GM19395 (cell line): ENCODE measurements at regions not wholly inside any gene's neighbourhood (a gene's known extent, or its start where the extent isn't known, plus 50 kb on each side); places are given as distances from the start of the nearest gene placed in this dataset.

Source experiments
- ATAC-seq: cut with Tn5 transposase; IDR thresholded peaks from one replicate; pipeline ENCODE4 v1.9.1; 2021; ENCODE audit warnings: mild to moderate bottlenecking, moderate library complexity; ENCODE audit not compliant: unreplicated experiment

GRCh38 chrX:10077425-10078188, 79.2 kb upstream of the CLCN4 start:
- no peak for ATAC-seq

DNA sequence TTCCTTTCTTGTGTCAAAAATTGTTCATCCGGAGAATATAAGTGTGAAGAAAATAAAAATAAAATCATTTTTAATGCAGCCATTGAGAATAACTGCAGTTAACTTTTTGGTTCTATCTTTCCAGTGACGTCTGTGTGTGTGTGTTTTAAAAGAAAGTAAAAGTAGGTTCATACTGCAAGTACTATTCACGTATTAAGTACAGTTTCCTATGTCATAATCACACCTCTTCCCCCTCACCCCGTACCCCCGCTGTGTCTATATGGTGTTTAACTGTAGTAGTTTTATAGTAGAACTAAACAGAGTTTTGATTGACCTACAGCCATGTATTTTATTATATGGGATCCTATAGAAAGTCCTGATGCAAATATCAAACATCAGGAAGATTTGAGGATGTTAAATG, 78.5 kb upstream of the CLCN4 start:
- no peak for ATAC-seq

DNA sequence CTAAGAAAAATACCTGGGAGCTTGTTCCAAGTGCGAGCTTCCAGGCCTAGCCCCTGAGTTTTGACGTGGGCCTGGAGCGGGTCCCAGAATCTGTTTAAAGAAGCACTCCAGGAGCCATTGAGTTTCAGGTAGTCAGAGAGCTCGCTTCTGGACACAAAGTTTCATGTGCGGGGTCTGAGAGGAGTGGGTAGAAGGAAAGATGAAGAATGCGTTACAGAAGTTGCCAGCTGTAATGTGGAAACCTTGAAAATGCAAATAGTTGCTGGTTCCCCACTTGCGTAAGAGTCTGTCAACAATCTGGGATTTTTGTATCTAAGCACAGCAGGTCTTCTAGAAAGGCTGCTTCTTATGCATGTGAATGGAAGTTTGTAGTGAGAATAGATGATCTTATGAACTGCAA, 77.5 kb upstream of the CLCN4 start:
- ATAC-seq, result no peak

- no peak for ATAC-seq
These were observed 73.0 kb upstream of the CLCN4 start for GRCh38 chrX:10083809-10084208.

DNA sequence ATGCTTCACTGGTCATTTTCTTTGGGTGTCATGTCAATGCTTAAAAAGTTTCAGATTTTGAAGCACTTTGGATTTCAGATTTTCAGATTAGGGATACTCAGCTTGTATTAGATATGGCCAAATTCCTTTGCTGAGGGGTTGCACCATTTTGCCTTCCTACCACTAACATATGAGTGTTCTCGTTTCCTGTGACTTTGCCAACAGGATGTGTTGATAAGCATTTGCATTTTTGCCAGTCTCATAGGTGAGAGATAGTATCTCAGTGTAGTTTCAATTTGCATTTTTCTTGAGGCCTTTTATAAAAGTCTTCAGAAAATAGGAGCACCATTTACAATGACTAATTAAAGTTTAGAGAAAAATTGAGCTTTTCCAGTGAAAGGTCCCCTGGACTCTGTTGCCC, 71.6 kb upstream of the CLCN4 start:
- no peak for ATAC-seq

DNA sequence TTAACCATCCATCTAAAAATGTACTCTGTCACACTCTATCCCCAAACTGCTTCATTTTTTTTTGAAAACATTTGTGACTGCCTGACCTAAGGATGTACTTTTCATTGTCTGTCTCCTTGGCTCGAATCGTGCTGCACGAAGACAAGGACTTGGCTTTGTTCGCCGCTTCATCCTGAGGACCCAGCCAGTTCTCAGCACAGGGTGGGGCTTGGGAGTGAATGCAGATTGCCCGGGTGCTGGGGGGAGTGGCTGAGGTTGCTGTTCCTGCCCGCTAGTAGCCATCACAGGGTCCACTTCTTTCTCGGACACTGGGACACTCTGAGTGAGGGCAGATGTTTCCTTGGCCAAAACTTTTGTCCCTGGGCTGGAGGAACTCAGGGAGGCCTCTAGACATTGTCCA, 70.1 kb upstream of the CLCN4 start:
- no peak for ATAC-seq

- ATAC-seq, result no peak
These were observed 69.4 kb upstream of the CLCN4 start for GRCh38 chrX:10087391-10087790.

DNA sequence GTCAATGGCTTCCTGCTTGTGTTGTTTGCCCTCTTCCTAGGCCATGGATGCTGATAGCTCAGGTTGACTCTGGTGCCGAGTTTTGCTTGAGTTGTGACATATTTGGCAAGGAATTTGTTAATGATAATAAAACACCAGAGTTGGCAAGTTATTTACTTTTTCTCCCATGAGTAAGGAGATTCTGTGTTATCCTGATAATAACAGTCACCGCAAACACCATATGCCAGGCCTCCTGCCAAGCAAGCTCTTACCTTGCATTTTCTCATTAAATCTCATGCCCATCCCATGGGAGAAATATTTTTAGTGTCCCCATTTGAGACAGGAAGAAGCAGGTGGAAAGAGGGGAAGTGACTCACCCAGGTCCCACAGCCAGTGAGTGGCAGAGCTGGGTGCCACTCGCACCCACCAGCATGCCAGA, 67.4 kb upstream of the CLCN4 start:
- no peak for ATAC-seq

GRCh38 chrX:10090319-10090718, 66.5 kb upstream of the CLCN4 start:
- no peak for ATAC-seq

- no peak for ATAC-seq
These were observed 61.5 kb upstream of the CLCN4 start for GRCh38 chrX:10095246-10095645.

- ATAC-seq, result no peak
These were observed 60.9 kb upstream of the CLCN4 start for GRCh38 chrX:10095698-10096432.

DNA sequence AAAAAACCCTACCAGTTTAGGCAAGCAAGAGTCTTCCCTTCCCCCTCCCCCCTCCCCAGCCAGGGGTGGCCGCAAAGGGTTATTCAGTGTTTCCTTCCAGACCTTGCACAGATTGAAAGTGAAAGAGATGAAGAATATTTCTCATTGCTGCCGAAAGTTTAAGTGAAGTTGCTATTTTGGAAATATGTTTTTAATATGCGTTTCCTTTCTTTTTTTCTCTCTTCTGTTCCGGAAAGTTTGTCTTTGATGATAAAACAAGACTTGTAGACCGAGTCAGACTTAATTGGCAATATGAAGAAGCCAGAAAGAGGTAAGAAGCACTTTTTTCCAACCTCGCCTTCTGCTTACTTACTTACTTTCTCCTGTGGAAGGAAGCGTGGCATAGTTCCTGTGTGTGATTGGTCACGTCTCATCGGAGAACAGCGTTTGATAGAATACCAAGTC, 58.5 kb upstream of the CLCN4 start:
- peak; percentile 81 for ATAC-seq

- no peak for ATAC-seq
These were observed 57.4 kb upstream of the CLCN4 start for GRCh38 chrX:10099411-10099810.

- no peak for ATAC-seq
These were observed 55.5 kb upstream of the CLCN4 start for GRCh38 chrX:10101269-10101668.

GRCh38 chrX:10102046-10102704, 54.6 kb upstream of the CLCN4 start:
- ATAC-seq, result no peak

- no peak for ATAC-seq
These were observed 53.8 kb upstream of the CLCN4 start for GRCh38 chrX:10103023-10103422.

- ATAC-seq, result no peak
These were observed 51.7 kb upstream of the CLCN4 start for GRCh38 chrX:10104958-10105658.

DNA sequence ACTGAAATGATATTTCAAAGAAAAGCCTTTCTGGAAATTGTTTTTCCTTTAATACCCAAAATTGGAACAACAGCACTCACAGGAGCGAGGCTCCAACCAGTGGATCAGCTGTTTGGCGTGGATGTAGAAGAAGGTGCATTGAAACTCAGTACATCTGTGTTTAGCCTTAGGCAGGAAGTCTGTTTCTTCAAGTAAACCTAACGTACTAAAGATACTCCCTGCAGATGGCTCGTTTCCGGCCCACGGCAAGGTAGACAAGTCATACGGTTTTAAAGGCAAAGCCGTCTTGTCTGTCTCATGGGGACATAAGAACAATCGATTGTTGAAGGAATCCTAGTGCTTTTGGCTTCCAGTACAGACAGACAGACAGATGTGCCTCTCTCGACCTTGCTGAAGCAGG, 50.0 kb upstream of the CLCN4 start:
- ATAC-seq, result peak; percentile 66
